GM23338 (cell line): ENCODE measurements at regions not wholly inside any gene's neighbourhood (a gene's known extent, or its start where the extent isn't known, plus 50 kb on each side); places are given as distances from the start of the nearest gene placed in this dataset.

Source experiments
- ATAC-seq: fragments of 200-7000 bp; cut with Tn5 transposase; 3 replicates; pipeline ENCODE4 v1.9.1; 2020
- DNase-seq: peaks from one replicate; pipeline ENCODE4 v3.0.0-alpha.2; 2015; ENCODE audit warnings: low spot score
- H2AFZ ChIP-seq: fragments of 200-600 bp; sonication (generic); 2 replicates; pipeline ENCODE4 v1.8.0; 2016; ENCODE audit warnings: antibody characterized with exemption, mild to moderate bottlenecking, moderate library complexity
- H3F3A ChIP-seq: fragments of 200-600 bp; sonication (generic); replicated peaks from 2 replicates; pipeline ENCODE4 v1.8.0; 2017; ENCODE audit warnings: antibody characterized with exemption, mixed run types, low read depth
- H3K27ac ChIP-seq: fragments of 200-600 bp; sonication (generic); 2 replicates; pipeline ENCODE4 v1.6.1; 2016; ENCODE audit warnings: low read depth
- H3K27me3 ChIP-seq: fragments of 200-600 bp; sonication (generic); 2 replicates; pipeline ENCODE4 v1.8.0; 2016; ENCODE audit warnings: mild to moderate bottlenecking, mixed run types, moderate library complexity; ENCODE audit not compliant: insufficient read depth
- H3K36me3 ChIP-seq: fragments of 200-600 bp; sonication (generic); 2 replicates; pipeline ENCODE4 v1.8.0; 2016; ENCODE audit warnings: mild to moderate bottlenecking; ENCODE audit not compliant: insufficient read depth
- H3K4me1 ChIP-seq: fragments of 200-600 bp; sonication (generic); 2 replicates; pipeline ENCODE4 v1.8.0; 2016; ENCODE audit warnings: mild to moderate bottlenecking, moderate library complexity; ENCODE audit not compliant: insufficient read depth
- H3K4me2 ChIP-seq: fragments of 200-600 bp; sonication (generic); 2 replicates; pipeline ENCODE4 v1.7.1; 2017; ENCODE audit warnings: mixed run types
- H3K4me3 ChIP-seq: fragments of 200-600 bp; sonication (generic); 2 replicates; pipeline ENCODE4 v1.6.1; 2016; ENCODE audit warnings: mixed run types
- H3K79me2 ChIP-seq: fragments of 200-600 bp; sonication (generic); replicated peaks from 2 replicates; pipeline ENCODE4 v1.8.0; 2017; ENCODE audit warnings: mild to moderate bottlenecking; ENCODE audit not compliant: insufficient read depth
- H3K9me2 ChIP-seq: fragments of 200-600 bp; sonication (generic); 2 replicates; pipeline ENCODE4 v1.8.0; 2017; ENCODE audit not compliant: insufficient read depth
- H4K20me1 ChIP-seq: fragments of 200-600 bp; sonication (generic); replicated peaks from 2 replicates; pipeline ENCODE4 v1.8.0; 2017; ENCODE audit warnings: mild to moderate bottlenecking; ENCODE audit not compliant: insufficient read depth
- H3K27ac Mint-ChIP-seq: 2 replicates; pipeline ENCODE4 v1.8.0; 2020; ENCODE audit warnings: inconsistent platforms, mild to moderate bottlenecking, moderate library complexity, mixed read lengths
- H3K27me3 Mint-ChIP-seq: 3 replicates; pipeline ENCODE4 v1.8.0; 2022; ENCODE audit warnings: low read depth, mild to moderate bottlenecking, moderate library complexity, mixed read lengths, inconsistent platforms; ENCODE audit not compliant: insufficient read depth, poor library complexity
- H3K36me3 Mint-ChIP-seq: 3 replicates; pipeline ENCODE4 v1.8.0; 2021; ENCODE audit warnings: low read depth, mild to moderate bottlenecking, inconsistent platforms, moderate library complexity, mixed read lengths
- H3K4me1 Mint-ChIP-seq: 3 replicates; pipeline ENCODE4 v1.8.0; 2020; ENCODE audit warnings: mild to moderate bottlenecking, inconsistent platforms, mixed read lengths
- H3K4me3 Mint-ChIP-seq: 3 replicates; pipeline ENCODE4 v1.8.0; 2021; ENCODE audit warnings: moderate library complexity, mild to moderate bottlenecking, inconsistent platforms, mixed read lengths
- H3K9me3 Mint-ChIP-seq: 3 replicates; pipeline ENCODE4 v1.8.0; 2020; ENCODE audit warnings: moderate library complexity, mild to moderate bottlenecking, inconsistent platforms, mixed read lengths
- CREB1 ChIP-seq: fragments of 250-450 bp; sonication (Bioruptor Pico); IDR thresholded peaks from 2 replicates; pipeline ENCODE4 v1.5.0; 2020; ENCODE audit warnings: low read depth, mild to moderate bottlenecking, moderate library complexity
- EZH2 ChIP-seq: fragments of 200-600 bp; sonication (generic); IDR thresholded peaks from one replicate; pipeline ENCODE4 v1.8.0; 2017; ENCODE audit warnings: antibody characterized with exemption, mild to moderate bottlenecking, low read depth; ENCODE audit not compliant: unreplicated experiment
- EZH2phosphoT487 ChIP-seq: fragments of 200-600 bp; sonication (generic); IDR thresholded peaks from one replicate; pipeline ENCODE4 v1.8.1; 2018; ENCODE audit warnings: antibody characterized with exemption; ENCODE audit not compliant: unreplicated experiment
- JUNB ChIP-seq: IDR thresholded peaks from one replicate; pipeline ENCODE4 v1.6.1; 2016; ENCODE audit warnings: antibody characterized with exemption; ENCODE audit not compliant: unreplicated experiment
- NANOG ChIP-seq: IDR thresholded peaks from 2 replicates; pipeline ENCODE4 v1.6.1; 2016; ENCODE audit warnings: antibody characterized with exemption, borderline replicate concordance
- POLR2AphosphoS5 ChIP-seq: IDR thresholded peaks from 2 replicates; pipeline ENCODE4 v1.6.1; 2016; ENCODE audit warnings: antibody characterized with exemption, low read depth
- STAT1 ChIP-seq: IDR thresholded peaks from one replicate; pipeline ENCODE4 v1.6.1; 2016; ENCODE audit warnings: antibody characterized with exemption; ENCODE audit not compliant: unreplicated experiment
- ZNF114 ChIP-seq: fragments of 250-450 bp; sonication (Bioruptor Pico); IDR thresholded peaks from 2 replicates; pipeline ENCODE4 v1.5.0; 2020; ENCODE audit warnings: mild to moderate bottlenecking, moderate library complexity
- ZNF331 ChIP-seq: fragments of 250-450 bp; sonication (Bioruptor Pico); IDR thresholded peaks from 2 replicates; pipeline ENCODE4 v1.5.0; 2020; ENCODE audit warnings: low read depth, mild to moderate bottlenecking, moderate library complexity
- TF ChIP-seq, protein P1 (sequence below), 2 experiments: fragments of 200-600 bp in 1 of 2; sonication (generic) in 1 of 2; conservative IDR thresholded peaks; 2 replicates each; pipeline versions ENCODE4 v1.5.1 to v1.6.1; 2016 to 2017; ENCODE audit warnings: antibody characterized with exemption in 2 of 2, low read depth in 2 of 2, mild to moderate bottlenecking in 2 of 2, moderate library complexity in 1 of 2
- TF ChIP-seq, protein P2 (sequence below): IDR thresholded peaks from one replicate; pipeline ENCODE4 v1.6.1; 2018; ENCODE audit warnings: antibody characterized with exemption; ENCODE audit not compliant: unreplicated experiment
- TF ChIP-seq, protein P3 (sequence below): fragments of 250-450 bp; sonication (Bioruptor Pico); IDR thresholded peaks from 2 replicates; pipeline ENCODE4 v1.5.0; 2020; ENCODE audit warnings: mild to moderate bottlenecking, moderate library complexity
- TF ChIP-seq, protein P4 (sequence below): IDR thresholded peaks from 2 replicates; pipeline ENCODE4 v1.6.1; 2016; ENCODE audit warnings: antibody characterized with exemption

DNA sequence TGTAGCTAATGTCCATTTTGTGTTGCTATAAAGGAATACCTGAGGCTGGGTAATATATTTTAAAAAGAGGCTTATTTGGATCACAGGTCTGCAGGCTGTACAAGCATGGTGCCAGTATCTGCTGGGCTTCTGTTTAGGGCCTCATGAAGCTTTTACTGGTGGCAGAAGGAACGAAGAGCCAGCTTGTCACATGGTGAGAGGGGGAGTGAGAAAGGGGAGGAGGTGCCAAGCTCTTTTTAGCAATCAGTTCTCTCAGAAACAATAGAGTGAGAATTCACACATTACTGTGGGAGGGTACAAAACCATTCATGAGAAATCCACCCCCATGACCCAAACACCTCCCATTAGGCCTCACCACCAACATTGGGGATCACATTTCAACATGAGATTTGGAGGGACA is 340.9 kb downstream of the RASEF start:
- H3K36me3 ChIP-seq: no peaks in the 10 kb centered on the region
- no peaks in the 10 kb centered on the region for H3K79me2 ChIP-seq
- no peak overlapping the region for H2AFZ ChIP-seq
- Mint-ChIP-seq H3K4me1 (peaks cover 8% of the 10 kb centered on the region; the same call in 2 of the 3 replicates), H3K27ac (no peak overlapping the region; the same call in 1 of the 2 replicates), H3K36me3 (no peaks in the 10 kb centered on the region), H3K27me3 (no peaks in the 10 kb centered on the region), H3K9me3 (peaks cover 2% of the 10 kb centered on the region; the same call in 1 of the 3 replicates), H3K4me3 (no peak overlapping the region)
- no peaks in the 10 kb centered on the region for H3F3A ChIP-seq
- H3K27me3 ChIP-seq: no peaks in the 10 kb centered on the region
- H3K4me1 ChIP-seq: 0 out of 2 replicates have a peak, but pooled peaks cover 13% of the 10 kb centered on the region
- H3K4me2 ChIP-seq: no peak overlapping the region
- H4K20me1 ChIP-seq: no peaks in the 10 kb centered on the region
- ATAC-seq (no peak), DNase-seq (no peak)
- H3K4me3 ChIP-seq: no peak overlapping the region
- TF ChIP-seq, protein P1, sequence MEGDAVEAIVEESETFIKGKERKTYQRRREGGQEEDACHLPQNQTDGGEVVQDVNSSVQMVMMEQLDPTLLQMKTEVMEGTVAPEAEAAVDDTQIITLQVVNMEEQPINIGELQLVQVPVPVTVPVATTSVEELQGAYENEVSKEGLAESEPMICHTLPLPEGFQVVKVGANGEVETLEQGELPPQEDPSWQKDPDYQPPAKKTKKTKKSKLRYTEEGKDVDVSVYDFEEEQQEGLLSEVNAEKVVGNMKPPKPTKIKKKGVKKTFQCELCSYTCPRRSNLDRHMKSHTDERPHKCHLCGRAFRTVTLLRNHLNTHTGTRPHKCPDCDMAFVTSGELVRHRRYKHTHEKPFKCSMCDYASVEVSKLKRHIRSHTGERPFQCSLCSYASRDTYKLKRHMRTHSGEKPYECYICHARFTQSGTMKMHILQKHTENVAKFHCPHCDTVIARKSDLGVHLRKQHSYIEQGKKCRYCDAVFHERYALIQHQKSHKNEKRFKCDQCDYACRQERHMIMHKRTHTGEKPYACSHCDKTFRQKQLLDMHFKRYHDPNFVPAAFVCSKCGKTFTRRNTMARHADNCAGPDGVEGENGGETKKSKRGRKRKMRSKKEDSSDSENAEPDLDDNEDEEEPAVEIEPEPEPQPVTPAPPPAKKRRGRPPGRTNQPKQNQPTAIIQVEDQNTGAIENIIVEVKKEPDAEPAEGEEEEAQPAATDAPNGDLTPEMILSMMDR (conservative IDR thresholded peaks at IDR 0.05; ENCODE audit: low read depth in 2 of 2): no peak
- TF ChIP-seq, protein P2, sequence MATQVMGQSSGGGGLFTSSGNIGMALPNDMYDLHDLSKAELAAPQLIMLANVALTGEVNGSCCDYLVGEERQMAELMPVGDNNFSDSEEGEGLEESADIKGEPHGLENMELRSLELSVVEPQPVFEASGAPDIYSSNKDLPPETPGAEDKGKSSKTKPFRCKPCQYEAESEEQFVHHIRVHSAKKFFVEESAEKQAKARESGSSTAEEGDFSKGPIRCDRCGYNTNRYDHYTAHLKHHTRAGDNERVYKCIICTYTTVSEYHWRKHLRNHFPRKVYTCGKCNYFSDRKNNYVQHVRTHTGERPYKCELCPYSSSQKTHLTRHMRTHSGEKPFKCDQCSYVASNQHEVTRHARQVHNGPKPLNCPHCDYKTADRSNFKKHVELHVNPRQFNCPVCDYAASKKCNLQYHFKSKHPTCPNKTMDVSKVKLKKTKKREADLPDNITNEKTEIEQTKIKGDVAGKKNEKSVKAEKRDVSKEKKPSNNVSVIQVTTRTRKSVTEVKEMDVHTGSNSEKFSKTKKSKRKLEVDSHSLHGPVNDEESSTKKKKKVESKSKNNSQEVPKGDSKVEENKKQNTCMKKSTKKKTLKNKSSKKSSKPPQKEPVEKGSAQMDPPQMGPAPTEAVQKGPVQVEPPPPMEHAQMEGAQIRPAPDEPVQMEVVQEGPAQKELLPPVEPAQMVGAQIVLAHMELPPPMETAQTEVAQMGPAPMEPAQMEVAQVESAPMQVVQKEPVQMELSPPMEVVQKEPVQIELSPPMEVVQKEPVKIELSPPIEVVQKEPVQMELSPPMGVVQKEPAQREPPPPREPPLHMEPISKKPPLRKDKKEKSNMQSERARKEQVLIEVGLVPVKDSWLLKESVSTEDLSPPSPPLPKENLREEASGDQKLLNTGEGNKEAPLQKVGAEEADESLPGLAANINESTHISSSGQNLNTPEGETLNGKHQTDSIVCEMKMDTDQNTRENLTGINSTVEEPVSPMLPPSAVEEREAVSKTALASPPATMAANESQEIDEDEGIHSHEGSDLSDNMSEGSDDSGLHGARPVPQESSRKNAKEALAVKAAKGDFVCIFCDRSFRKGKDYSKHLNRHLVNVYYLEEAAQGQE: no peak
- TF ChIP-seq POLR2AphosphoS5: no peak
- TF ChIP-seq JUNB: no peak
- TF ChIP-seq EZH2phosphoT487: no peak
- no peak for TF ChIP-seq CREB1
- TF ChIP-seq, protein P3, sequence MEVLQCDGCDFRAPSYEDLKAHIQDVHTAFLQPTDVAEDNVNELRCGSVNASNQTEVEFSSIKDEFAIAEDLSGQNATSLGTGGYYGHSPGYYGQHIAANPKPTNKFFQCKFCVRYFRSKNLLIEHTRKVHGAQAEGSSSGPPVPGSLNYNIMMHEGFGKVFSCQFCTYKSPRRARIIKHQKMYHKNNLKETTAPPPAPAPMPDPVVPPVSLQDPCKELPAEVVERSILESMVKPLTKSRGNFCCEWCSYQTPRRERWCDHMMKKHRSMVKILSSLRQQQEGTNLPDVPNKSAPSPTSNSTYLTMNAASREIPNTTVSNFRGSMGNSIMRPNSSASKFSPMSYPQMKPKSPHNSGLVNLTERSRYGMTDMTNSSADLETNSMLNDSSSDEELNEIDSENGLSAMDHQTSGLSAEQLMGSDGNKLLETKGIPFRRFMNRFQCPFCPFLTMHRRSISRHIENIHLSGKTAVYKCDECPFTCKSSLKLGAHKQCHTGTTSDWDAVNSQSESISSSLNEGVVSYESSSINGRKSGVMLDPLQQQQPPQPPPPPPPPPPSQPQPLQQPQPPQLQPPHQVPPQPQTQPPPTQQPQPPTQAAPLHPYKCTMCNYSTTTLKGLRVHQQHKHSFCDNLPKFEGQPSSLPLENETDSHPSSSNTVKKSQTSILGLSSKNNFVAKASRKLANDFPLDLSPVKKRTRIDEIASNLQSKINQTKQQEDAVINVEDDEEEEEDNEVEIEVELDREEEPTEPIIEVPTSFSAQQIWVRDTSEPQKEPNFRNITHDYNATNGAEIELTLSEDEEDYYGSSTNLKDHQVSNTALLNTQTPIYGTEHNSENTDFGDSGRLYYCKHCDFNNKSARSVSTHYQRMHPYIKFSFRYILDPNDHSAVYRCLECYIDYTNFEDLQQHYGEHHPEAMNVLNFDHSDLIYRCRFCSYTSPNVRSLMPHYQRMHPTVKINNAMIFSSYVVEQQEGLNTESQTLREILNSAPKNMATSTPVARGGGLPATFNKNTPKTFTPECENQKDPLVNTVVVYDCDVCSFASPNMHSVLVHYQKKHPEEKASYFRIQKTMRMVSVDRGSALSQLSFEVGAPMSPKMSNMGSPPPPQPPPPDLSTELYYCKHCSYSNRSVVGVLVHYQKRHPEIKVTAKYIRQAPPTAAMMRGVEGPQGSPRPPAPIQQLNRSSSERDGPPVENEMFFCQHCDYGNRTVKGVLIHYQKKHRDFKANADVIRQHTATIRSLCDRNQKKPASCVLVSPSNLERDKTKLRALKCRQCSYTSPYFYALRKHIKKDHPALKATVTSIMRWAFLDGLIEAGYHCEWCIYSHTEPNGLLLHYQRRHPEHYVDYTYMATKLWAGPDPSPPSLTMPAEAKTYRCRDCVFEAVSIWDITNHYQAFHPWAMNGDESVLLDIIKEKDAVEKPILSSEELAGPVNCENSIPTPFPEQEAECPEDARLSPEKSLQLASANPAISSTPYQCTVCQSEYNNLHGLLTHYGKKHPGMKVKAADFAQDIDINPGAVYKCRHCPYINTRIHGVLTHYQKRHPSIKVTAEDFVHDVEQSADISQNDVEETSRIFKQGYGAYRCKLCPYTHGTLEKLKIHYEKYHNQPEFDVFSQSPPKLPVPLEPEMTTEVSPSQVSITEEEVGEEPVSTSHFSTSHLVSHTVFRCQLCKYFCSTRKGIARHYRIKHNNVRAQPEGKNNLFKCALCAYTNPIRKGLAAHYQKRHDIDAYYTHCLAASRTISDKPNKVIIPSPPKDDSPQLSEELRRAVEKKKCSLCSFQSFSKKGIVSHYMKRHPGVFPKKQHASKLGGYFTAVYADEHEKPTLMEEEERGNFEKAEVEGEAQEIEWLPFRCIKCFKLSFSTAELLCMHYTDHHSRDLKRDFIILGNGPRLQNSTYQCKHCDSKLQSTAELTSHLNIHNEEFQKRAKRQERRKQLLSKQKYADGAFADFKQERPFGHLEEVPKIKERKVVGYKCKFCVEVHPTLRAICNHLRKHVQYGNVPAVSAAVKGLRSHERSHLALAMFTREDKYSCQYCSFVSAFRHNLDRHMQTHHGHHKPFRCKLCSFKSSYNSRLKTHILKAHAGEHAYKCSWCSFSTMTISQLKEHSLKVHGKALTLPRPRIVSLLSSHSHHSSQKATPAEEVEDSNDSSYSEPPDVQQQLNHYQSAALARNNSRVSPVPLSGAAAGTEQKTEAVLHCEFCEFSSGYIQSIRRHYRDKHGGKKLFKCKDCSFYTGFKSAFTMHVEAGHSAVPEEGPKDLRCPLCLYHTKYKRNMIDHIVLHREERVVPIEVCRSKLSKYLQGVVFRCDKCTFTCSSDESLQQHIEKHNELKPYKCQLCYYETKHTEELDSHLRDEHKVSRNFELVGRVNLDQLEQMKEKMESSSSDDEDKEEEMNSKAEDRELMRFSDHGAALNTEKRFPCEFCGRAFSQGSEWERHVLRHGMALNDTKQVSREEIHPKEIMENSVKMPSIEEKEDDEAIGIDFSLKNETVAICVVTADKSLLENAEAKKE (CRISPR knock-in tag): no peak
- no peak for TF ChIP-seq STAT1
- TF ChIP-seq EZH2: no peak
- TF ChIP-seq, protein P4, sequence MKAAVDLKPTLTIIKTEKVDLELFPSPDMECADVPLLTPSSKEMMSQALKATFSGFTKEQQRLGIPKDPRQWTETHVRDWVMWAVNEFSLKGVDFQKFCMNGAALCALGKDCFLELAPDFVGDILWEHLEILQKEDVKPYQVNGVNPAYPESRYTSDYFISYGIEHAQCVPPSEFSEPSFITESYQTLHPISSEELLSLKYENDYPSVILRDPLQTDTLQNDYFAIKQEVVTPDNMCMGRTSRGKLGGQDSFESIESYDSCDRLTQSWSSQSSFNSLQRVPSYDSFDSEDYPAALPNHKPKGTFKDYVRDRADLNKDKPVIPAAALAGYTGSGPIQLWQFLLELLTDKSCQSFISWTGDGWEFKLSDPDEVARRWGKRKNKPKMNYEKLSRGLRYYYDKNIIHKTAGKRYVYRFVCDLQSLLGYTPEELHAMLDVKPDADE: no peak
- no peak for TF ChIP-seq NANOG
- no peak for TF ChIP-seq ZNF331 (CRISPR knock-in tag)
- no peak for TF ChIP-seq ZNF114 (CRISPR knock-in tag)
- H3K9me2 ChIP-seq: peaks cover 7% of the 10 kb centered on the region
- no peak overlapping the region for H3K27ac ChIP-seq
